A673 (cell line): ENCODE measurements at regions not wholly inside any gene's neighbourhood (a gene's known extent, or its start where the extent isn't known, plus 50 kb on each side); places are given as distances from the start of the nearest gene placed in this dataset.

Source experiments
- BruUV-seq: library from RNA; stranded (reverse); fragments of 400-500 nt; replicated peaks from 2 replicates; lab custom pipeline; 2021; lab: Mats Ljungman, UMichigan
- CTCF ChIA-PET: fragments of 300-600 bp; sonication (Branson Sonifier 250); formaldehyde crosslinking; loops from one replicate; lab custom pipeline; 2022; ENCODE audit warnings: antibody characterized with exemption; lab: Charles Lee
- POLR2A ChIA-PET: fragments of 300-600 bp; sonication (Branson Sonifier 250); formaldehyde crosslinking; loops from one replicate; lab custom pipeline; 2022; ENCODE audit warnings: antibody characterized with exemption; ENCODE audit not compliant: low non-redundant PET; lab: Charles Lee
- DNase-seq: peaks from one replicate; pipeline ENCODE4 v3.0.0-alpha.2; 2015; ENCODE audit warnings: low spot score
- H3K27ac ChIP-seq: fragments of 200-600 bp; sonication (generic); 2 replicates; pipeline ENCODE4 v1.5.1; 2016; ENCODE audit warnings: mixed run types, low read depth, mild to moderate bottlenecking, mixed read lengths, antibody characterized with exemption, low read length; ENCODE audit not compliant: poor library complexity, severe bottlenecking
- H3K27me3 ChIP-seq: fragments of 200-600 bp; sonication (generic); replicated peaks from 2 replicates; pipeline ENCODE4 v1.6.1; 2017; ENCODE audit warnings: mixed run types, low read depth, mild to moderate bottlenecking, mixed read lengths, antibody characterized with exemption, low read length; ENCODE audit not compliant: insufficient read depth, poor library complexity
- H3K36me3 ChIP-seq: fragments of 200-600 bp; sonication (generic); 2 replicates; pipeline ENCODE4 v1.6.1; 2016; ENCODE audit warnings: mixed run types, mild to moderate bottlenecking, mixed read lengths, antibody characterized with exemption, low read length; ENCODE audit not compliant: insufficient read depth, poor library complexity, severe bottlenecking
- H3K4me1 ChIP-seq: fragments of 200-600 bp; sonication (generic); 2 replicates; pipeline ENCODE4 v1.6.1; 2017; ENCODE audit warnings: mixed run types, mild to moderate bottlenecking, mixed read lengths, antibody characterized with exemption, low read length; ENCODE audit not compliant: insufficient read depth, poor library complexity, severe bottlenecking
- H3K4me3 ChIP-seq: fragments of 200-600 bp; sonication (generic); 2 replicates; pipeline ENCODE4 v1.5.1; 2016; ENCODE audit warnings: low read depth, mixed run types, mild to moderate bottlenecking, mixed read lengths, low read length; ENCODE audit not compliant: poor library complexity, severe bottlenecking
- H3K9me3 ChIP-seq: fragments of 200-600 bp; sonication (generic); 2 replicates; pipeline ENCODE4 v1.6.1; 2016; ENCODE audit warnings: mixed run types, low read depth, mild to moderate bottlenecking, mixed read lengths, antibody characterized with exemption, low read length; ENCODE audit not compliant: poor library complexity, severe bottlenecking
- EZH2 ChIP-seq: fragments of 200-600 bp; sonication (generic); IDR thresholded peaks from 2 replicates; pipeline ENCODE4 v1.6.1; 2017; ENCODE audit warnings: borderline replicate concordance, low read depth, mild to moderate bottlenecking, mixed read lengths, antibody characterized with exemption, low read length; ENCODE audit not compliant: poor library complexity, severe bottlenecking
- intact Hi-C: fragments of 100-400 bp; cut with micrococcal nuclease; formaldehyde crosslinking; loops from one replicate; pipeline ENCODE4 v1.10.0; 2022; ENCODE audit not compliant: unreplicated experiment
- TF ChIP-seq, protein P1 (sequence below): fragments of 300-800, 200-600 bp; sonication (generic); conservative IDR thresholded peaks from 2 replicates; pipeline ENCODE4 v1.5.1; 2017; ENCODE audit warnings: low read depth, mild to moderate bottlenecking, antibody characterized with exemption, low read length, moderate library complexity, mixed read lengths

DNA sequence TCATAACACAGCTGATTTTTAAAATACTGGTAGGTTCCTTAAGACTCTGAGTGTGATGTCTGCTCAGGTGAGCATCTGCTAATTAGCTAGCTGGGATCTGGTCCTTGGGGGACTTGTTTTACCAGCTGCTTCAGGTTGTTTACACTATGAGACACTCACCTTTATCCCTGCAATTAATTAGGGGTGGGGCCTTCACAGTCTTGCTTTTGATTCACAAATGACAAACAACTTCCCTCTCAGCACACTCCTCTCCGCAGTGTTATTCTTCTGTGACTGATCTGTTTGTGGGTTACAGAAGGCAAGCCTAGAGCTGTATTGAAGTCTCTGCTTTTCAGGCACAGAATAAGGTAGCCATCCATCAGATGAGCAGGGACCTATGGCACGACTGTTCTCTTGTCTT is 62.0 kb upstream of the CD83 start:
- H3K36me3 ChIP-seq = no peaks in the 10 kb centered on the region
- DNase-seq = no peak
- no TSS peak for BruUV-seq
- no peaks in the 10 kb centered on the region for H3K9me3 ChIP-seq
- ChIA-PET CTCF (no interaction called here), POLR2A (no interaction called here)
- H3K4me3 ChIP-seq = no peak overlapping the region
- intact Hi-C loops = no loop called here
- no peak for TF ChIP-seq EZH2
- TF ChIP-seq, protein P1, sequence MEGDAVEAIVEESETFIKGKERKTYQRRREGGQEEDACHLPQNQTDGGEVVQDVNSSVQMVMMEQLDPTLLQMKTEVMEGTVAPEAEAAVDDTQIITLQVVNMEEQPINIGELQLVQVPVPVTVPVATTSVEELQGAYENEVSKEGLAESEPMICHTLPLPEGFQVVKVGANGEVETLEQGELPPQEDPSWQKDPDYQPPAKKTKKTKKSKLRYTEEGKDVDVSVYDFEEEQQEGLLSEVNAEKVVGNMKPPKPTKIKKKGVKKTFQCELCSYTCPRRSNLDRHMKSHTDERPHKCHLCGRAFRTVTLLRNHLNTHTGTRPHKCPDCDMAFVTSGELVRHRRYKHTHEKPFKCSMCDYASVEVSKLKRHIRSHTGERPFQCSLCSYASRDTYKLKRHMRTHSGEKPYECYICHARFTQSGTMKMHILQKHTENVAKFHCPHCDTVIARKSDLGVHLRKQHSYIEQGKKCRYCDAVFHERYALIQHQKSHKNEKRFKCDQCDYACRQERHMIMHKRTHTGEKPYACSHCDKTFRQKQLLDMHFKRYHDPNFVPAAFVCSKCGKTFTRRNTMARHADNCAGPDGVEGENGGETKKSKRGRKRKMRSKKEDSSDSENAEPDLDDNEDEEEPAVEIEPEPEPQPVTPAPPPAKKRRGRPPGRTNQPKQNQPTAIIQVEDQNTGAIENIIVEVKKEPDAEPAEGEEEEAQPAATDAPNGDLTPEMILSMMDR = no peak
- H3K27ac ChIP-seq = no peak overlapping the region
- no peaks in the 10 kb centered on the region for H3K27me3 ChIP-seq
- no peaks in the 10 kb centered on the region for H3K4me1 ChIP-seq

GRCh38 chr6:14058029-14058695 is 59.4 kb upstream of the CD83 start:
- Histone ChIP-seq H3K27ac (no peak overlapping the region), H3K4me1 (no peaks in the 10 kb centered on the region), H3K36me3 (no peaks in the 10 kb centered on the region), H3K4me3 (no peak overlapping the region), H3K9me3 (peaks cover 4% of the 10 kb centered on the region), H3K27me3 (no peaks in the 10 kb centered on the region)
- no TSS peak for BruUV-seq
- POLR2A ChIA-PET = no interaction called here
- no peak for DNase-seq
- intact Hi-C loops = no loop called here
- TF ChIP-seq, protein P1 = no peak
- TF ChIP-seq EZH2 = no peak
- CTCF ChIA-PET = no interaction called here

GRCh38 chr6:14058735-14059134 is 58.8 kb upstream of the CD83 start:
- H3K9me3 ChIP-seq = peaks cover 4% of the 10 kb centered on the region
- intact Hi-C loops = no loop called here
- no peak overlapping the region for H3K27ac ChIP-seq
- TF ChIP-seq, protein P1 = no peak
- TF ChIP-seq EZH2 = no peak
- POLR2A ChIA-PET = no interaction called here
- no peaks in the 10 kb centered on the region for H3K27me3 ChIP-seq
- H3K36me3 ChIP-seq = no peaks in the 10 kb centered on the region
- CTCF ChIA-PET = no interaction called here
- DNase-seq = no peak
- H3K4me3 ChIP-seq = no peak overlapping the region
- H3K4me1 ChIP-seq = no peaks in the 10 kb centered on the region
- BruUV-seq = no TSS peak
